ENCODE measurements at regions not wholly inside any gene's neighbourhood (a gene's known extent, or its start where the extent isn't known, plus 50 kb on each side); places are given as distances from the start of the nearest gene placed in this dataset.
A peak's percentile ranks its signal among the peaks of the same experiment; 100 is the strongest.
"Not testable (repeated sequence)": the region's sequence is repeated elsewhere in the genome, so short reads cannot be mapped to it uniquely, and the experiment has no call there.

GRCh38 chr18:66136039-66136438 lies 385.2 kb downstream of the CDH7 start:
- DNase-seq = peak in 1 of 2 experiments; percentile 26

DNA sequence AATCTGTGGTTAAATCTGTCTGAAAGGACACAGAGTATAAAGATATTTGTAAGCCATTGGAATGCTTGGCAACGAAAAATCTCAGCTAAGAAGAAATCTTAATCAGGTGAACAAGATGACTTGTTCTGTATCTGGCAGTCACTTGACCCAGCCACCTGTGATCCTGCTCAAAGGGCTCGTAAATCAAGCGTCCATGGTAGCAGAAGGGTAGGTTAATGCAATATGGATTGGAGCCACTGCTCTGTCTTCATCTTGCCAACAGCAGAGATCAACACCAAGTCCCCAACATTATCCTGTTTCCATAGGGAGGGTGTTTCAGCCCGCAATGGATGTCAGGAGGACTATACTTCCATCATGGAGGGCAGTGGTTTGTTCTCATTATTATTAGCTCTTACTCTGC lies 378.4 kb downstream of the CDH7 start:
- DNase-seq = no peak

GRCh38 chr18:66126266-66126665 lies 375.5 kb downstream of the CDH7 start:
- no peak for DNase-seq

GRCh38 chr18:66124394-66124793 lies 373.6 kb downstream of the CDH7 start:
- DNase-seq = no peak

GRCh38 chr18:66119347-66119746 lies 368.5 kb downstream of the CDH7 start:
- no peak for DNase-seq

DNA sequence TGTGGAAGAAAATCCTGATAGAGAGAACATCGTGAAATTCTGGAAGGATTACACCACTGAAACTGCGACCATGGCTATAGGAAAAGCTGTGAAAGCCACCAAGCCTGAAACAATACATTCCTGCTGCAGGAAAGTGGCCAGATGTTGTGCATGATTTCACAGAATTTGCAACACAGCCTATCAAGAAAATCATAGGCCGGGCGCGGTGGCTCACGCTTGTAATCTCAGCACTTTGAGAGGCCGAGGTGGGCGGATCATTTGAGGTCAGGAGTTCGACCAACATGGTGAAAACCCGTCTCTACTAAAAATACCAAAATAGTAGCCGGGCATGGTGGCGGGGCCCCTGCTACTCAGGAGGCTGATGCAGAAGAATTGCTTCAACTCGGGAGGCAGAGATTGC lies 360.2 kb downstream of the CDH7 start:
- no peak for DNase-seq

- no peak for DNase-seq
Measured at GRCh38 chr18:66110607-66111006, 359.8 kb downstream of the CDH7 start.

- DNase-seq = no peak
Measured at GRCh38 chr18:66109981-66110380, 359.2 kb downstream of the CDH7 start.

DNA sequence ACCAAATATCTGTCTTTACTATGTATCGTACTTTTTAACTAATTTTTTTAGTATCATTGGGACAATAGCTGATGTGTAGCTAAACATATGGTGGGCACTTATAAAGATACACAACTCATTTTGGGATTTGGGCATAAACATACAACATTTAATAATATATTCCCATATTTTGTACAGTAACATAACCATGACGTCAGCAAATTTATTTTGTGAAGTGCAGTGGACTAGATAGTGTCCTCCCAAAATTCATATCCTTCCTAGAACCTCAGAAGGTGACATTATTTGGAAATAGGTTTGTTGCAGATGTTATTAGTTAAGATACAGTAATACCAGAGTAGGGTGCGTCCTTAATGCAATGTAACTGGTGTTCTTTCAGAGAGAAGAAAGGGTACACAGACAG lies 356.7 kb downstream of the CDH7 start:
- no peak for DNase-seq

DNA sequence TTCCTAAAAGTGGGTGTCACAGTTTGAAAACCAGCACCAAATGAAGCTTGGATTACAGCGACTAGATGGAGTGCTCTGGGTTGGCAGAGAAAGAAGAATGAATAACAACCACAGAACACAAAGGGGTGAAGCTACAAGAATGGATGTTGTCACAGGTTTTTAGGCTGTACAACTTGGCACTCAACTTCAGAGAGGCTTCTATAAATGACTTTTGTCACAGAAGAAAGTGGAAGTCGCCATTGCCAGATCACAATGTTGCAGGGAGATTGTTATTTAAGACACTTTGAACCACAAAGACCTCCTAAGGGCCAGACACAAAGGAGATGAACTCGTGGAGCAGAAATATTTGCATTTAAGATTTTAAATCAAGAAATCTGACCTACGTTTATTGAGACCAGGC lies 354.2 kb downstream of the CDH7 start:
- DNase-seq = no peak

- DNase-seq = no peak
Measured at GRCh38 chr18:66103550-66103949, 352.7 kb downstream of the CDH7 start.

- DNase-seq = no peak
Measured at GRCh38 chr18:66083078-66083477, 332.3 kb downstream of the CDH7 start.

DNA sequence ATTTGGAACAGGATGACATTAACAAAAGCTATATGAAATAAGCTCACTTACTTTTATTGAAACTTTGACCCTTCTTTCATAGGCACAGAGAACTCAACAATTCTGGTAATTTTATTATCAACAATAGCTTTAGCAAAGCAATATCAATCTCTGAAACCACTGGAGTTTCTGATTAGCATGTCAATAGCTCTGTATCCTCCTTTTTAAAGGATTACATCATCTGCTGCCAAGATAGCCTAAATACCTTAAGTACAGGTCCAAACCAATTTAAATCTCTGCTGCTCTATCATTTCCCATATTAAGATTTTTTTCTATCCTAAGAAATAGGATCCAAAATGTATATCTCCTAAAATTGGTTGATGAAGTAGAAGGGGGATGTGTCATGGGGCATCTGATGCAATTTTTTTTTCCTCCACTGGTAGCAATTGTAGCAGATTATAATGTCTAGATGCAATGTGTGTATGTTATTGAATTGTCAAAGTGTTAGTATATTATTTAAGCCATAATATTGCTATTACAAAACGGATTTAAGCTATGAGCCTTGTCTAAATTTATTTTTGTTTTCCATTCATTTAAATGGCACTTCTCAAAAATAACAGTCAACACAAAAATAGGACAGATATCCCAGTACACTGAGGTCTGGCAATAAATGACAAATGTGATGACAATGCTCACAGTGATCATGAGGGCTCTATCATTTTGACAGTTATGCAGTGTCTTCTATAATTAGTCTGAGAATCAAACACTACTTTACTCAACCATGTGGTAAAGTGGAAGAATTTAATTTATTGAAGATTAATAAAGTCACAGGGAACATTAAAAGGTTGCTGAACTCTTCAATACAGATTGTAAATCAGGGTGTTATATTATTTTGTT lies 328.4 kb downstream of the CDH7 start:
- DNase-seq = no peak

- DNase-seq = no peak
Measured at GRCh38 chr18:66077066-66077465, 326.3 kb downstream of the CDH7 start.

DNA sequence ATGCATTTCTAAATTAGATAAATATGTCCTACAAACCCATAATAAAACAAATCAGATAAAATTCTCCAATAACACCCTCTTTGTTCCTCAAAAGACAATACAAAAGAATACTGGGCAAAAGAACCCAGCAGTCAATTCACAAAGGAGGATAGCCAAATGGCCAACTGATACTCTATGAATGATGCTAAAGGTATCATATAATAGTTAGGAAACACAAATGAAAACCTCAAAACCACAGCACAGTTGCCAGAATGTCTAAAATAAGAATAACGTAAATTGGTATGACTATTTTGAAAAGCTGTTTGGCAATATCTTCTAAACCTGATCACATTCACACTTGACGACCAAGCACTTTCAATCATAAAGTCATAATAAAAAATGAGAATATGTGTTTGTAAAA lies 315.4 kb downstream of the CDH7 start:
- no peak for DNase-seq

GRCh38 chr18:66048406-66048805 lies 297.6 kb downstream of the CDH7 start:
- no peak for DNase-seq

DNA sequence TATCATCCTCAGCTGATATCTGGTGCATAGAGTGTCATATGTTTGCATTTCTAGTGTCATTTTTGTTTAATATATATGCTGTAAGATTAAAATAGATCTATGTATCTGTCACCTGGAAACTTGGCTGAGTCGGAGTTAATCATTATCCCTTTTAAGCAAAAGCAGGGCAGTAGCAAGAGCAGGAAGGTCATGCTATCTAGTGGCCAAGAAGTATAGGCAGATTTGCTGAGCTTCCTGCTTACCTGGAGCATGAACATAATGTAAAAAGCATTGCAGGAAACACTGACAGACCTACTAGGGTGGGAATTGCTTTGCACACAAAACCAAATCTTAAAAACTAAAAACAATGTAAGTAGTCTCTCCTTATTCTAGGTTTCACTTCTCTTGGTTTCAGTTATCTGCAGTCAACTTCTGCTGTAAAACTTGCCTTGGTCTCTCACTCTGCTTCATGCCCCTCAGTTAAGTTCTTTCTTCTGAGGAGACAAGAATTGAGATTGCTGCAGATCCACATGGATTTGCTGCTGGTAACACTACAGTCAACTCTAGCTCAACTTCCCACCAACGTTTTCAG lies 295.3 kb downstream of the CDH7 start:
- DNase-seq = no peak

- no peak for DNase-seq
Measured at GRCh38 chr18:66043009-66043408, 292.2 kb downstream of the CDH7 start.

DNA sequence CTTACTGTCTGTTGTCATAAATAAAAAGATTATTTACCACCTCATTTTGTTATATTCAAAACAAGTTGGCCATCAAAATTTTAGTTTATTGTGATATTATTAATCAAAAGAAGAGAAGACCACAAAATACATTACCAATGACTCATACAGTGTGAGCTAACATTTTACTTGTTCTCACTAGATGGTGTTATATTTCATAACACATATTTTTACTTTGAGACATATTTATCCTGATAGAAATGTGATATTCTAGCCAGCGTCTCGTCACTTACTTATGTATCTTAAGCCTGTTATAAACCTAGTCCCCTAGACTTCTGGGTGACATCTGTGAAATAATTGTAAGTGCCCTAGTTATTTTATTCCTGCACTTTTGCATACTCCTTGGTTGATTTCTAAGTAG lies 263.2 kb downstream of the CDH7 start:
- no peak for DNase-seq

GRCh38 chr18:66011916-66012315 lies 261.1 kb downstream of the CDH7 start:
- no peak for DNase-seq

GRCh38 chr18:66005831-66006588 lies 255.2 kb downstream of the CDH7 start:
- DNase-seq = no peak

DNA sequence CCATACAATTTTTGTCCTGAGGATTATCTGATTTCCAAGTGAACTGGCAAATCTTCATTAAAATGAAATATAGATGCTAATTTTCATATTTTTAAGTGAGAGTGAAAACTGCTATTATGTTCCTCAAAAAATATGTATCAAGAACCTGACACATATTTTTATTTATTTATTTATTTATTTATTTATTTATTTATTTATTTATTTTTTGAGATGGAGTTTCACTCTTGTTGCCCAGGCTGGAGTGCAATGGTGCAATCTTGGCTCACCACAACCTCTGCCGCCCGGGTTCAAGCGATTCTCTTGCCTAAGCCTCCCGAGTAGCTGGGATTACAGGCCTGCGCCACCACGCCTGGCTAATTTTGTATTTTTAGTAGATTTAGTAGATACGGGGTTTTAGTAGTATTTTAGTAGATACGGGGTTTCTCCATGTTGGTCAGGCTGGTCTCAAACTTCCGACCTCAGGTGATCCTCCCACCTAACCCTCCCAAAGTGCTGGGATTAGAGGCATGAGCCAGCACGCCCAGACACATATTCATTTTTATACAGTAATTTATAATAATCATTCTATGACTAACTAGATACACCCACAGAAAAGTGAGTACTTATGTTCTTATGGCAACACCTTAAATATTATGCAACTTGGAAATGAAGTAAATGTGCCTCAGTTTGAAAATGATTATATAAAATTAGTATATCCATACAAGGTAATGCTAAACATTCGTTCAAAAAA lies 248.3 kb downstream of the CDH7 start:
- DNase-seq = not testable (repeated sequence)

DNA sequence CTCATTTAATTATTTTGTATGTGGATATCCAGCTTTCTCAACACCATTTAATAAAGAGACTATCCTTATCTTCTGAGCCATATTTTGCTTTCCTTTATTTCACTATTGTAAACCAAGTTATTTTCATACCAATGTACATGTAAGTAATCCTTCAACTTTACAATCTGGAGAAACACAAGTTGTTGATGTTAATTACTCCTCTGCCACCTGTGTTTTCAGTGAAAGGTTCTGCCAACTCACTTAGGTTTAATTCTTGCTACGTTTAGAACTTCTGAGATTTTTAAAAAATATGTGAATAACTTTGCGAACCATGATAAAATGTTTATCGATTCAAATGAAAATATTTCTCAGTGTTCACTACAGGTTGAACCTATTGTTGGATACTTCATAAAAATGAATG lies 244.4 kb downstream of the CDH7 start:
- DNase-seq = no peak

All from NCI-H2081 (cell line).